ENCODE measurements at regions not wholly inside any gene's neighbourhood (a gene's known extent, or its start where the extent isn't known, plus 50 kb on each side); places are given as distances from the start of the nearest gene placed in this dataset.

DNA sequence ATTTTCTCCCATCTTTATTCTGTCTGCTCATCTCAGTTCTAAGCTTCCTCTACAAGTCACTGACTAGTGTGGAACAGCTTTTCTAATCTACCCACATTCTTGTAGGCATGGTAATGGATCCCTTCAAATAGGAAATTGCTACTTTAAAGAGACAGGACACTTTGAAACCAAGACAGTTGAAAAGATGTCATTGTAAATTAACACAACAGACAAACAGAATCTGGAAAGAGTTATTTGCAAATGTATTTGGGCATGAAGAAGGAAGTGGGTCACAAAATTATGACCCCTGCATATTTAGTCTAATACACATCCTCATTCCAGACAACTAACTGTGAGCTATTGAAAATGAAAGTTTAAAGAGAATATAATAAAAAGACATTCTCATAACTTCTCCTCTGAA is 298.2 kb upstream of the MARCKS start:
- DNase-seq = no peak

DNA sequence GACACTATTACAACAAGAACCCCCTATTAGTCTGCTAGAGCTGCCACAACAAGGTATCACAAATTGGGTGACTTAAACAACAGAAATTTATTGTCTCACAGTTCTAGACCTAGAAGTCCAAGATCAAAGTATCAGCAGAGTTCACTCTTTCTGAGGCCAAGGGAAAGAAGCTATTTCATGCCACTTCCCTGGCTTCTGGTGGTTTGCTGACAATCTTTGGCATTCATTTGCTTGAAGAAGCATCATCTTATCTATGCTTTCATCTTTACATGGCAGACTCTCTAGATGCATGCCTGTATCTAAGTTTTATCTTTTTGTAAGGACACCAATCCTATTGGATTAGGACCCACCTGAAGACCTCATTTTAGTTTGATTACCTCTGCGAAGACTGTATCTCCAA is 296.8 kb upstream of the MARCKS start:
- no peak for DNase-seq

DNA sequence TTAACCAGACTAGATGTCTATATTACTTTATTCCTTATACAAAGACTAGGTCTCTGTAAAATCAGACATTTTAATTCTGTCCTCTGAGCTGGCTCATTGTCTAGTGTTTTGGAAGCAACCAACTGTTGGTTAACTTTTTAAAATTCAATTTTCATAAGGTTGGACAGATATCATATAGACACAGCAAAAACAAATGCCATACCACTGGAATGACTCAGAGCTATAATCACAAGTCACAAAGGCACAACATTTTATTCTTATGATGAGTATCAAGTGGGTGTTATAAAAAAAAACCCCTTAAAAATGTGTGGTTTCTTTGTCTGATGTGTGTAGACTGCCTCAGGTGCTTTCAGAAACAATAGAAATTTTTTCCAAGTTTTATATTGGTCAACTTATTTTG is 296.2 kb upstream of the MARCKS start:
- no peak for DNase-seq

DNA sequence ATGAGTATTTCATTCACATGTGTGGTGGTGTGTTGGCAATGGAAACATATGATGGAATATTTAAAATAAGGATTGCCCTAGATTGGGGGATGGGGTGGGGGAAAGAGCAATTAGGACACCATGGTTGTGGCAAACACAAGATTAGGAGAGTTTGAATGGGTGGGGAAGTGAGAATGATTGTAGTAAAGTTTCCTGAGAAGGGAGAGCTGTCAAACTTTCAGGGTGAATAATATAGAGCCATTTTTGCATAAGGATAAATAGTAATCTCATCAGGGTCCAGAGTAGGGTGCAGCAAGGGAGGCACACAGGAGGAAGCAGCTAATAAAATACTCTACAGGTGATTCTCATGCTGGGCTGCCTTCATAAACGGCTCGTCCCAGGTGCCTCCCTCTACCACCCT is 294.9 kb upstream of the MARCKS start:
- DNase-seq = no peak

GRCh38 chr6:113564371-113565171 is 292.6 kb upstream of the MARCKS start:
- peak; percentile 61 for DNase-seq

GRCh38 chr6:113565306-113565705 is 291.8 kb upstream of the MARCKS start:
- no peak for DNase-seq

DNA sequence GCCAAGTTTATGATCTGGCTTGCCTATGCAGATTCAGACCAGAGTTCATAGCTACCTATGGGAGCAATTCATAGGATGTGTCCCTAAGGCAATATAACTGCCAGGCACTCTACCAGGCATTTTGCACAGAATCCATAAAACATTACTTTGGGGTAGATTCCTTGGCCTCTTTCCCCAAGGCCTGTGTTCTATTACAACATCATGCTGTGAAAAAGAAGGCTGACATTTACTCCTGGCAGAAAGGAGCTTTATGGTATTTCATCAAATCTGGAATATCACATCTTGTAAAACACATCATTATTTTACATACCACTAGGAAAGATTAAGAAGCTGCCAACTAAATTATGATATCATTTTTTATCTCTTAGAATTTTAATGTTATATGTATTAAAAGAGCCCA is 287.0 kb upstream of the MARCKS start:
- no peak for DNase-seq

DNA sequence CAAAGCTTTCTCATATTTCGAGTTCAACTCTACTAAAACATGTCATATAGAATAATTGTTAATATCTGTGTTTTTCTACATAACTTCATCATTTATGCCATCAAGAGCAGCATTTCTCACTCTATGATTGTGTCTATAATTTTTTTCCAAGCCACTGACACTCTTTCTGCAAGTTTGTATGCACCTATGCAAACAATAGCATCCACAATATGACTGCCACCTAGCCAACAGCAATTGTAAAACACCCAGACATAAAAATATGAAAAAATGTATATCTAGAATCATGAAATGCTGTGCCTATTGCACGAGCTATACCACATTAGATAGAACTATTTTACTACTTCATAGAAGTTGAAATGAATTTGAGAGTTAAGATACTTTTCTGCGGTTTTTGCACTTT is 286.5 kb upstream of the MARCKS start:
- no peak for DNase-seq

- no peak for DNase-seq
These were observed 283.0 kb upstream of the MARCKS start for GRCh38 chr6:113574147-113574546.

DNA sequence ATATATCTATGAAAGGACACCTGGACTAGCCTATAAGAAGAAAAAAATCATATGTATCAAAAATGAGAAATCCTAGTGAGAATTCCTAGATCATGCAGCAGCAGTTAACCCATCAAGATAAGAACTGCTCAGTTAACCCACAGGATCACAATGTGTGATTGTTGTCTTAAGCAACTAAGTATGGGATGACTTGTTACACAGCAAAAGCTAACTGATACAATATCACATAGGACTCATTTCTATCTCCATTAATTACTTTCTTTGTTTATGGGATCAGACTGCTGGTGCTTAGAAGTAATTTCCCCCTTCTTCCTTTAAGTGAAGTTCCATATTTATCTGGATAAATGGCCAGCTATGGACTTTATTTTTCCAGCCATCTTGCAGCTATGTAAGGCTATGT is 280.8 kb upstream of the MARCKS start:
- no peak for DNase-seq

- peak; percentile 12 for DNase-seq
These were observed 278.5 kb upstream of the MARCKS start for GRCh38 chr6:113578691-113579090.

DNA sequence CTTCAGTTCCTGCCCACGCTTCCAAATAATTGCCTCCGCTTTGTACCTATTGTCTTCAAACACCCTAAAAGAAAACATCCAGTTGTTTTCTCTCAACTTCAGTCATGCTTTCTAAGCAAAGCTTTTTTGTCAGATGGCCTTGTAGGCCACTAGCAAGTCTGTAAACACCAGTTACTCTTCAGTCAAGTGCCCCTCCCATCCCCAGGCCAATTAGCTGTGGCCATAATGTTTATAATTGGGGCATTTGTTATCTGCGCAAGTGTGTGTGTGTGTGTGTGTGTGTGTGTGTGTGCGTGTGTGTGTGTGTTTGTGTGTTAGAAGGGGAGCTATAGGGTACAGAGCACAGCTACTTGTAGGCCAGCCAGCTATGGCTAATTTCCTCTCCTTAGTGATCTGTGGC is 272.4 kb upstream of the MARCKS start:
- no peak for DNase-seq

DNA sequence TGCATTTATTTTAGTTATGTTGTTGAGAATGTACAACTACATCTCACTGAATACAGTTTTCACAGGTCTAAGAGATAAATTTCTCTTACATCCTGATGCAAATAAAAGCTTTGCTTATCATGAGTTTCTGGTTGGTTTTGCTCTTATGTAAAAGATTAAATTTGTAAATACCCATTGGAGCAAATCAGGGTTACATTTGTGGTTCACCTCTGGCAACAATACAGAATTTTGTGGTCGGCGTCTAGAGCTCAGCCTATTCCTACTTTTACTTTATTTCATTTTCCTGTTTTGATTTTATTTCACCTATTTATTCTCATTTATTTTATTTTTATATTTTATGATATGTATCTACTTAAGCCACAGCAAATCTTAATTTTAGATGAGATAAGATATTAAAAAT is 271.9 kb upstream of the MARCKS start:
- no peak for DNase-seq

GRCh38 chr6:113586413-113587077 is 270.6 kb upstream of the MARCKS start:
- no peak for DNase-seq

DNA sequence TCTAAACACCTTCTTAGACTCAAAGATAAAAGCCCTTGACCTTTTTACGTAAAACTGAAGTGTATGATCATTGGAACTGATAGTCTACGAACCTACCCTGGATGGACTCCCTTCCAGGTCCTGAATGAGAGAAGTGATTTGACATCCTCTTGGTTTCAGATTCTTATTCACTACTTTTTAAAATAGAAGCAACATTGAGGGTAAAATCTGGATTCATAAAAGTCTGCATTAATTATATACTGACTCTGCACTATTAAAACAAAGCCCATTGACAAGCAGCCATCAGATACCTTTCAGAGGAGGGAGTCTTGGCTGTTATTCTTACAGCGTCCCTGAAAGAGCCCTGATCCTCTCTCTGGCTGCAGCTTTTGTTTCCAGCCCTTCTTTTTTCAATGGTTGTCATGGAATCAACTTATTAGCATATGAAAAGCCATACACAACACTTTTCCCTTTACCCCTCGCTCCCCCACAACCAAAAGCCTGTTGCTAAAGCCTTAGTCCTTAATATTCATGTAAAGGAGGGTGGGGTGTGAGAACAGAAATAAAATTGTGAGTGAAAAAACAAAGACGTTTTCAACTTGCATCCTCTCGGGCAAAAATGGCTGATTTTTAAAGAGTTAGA is 270.0 kb upstream of the MARCKS start:
- no peak for DNase-seq

DNA sequence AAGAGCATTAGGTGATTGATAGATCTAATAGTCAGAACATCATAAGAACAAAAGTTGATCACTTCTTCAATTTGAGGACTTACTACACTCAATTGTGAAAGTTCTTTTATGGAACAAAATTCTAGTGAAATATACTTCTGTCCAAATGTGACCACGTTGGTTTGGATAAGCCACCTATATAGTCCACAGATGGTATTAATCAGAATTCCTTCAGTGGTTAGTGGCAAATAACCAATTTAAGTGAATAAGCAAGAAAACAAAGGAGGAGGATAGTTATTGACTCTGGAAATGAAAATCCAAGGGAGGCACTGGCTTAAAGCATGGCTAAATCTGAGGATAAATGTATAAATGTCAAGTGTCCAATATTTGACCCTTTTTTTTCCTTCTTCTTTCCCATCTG is 268.5 kb upstream of the MARCKS start:
- no peak for DNase-seq

- no peak for DNase-seq
These were observed 265.0 kb upstream of the MARCKS start for GRCh38 chr6:113591896-113592827.

- no peak for DNase-seq
These were observed 262.4 kb upstream of the MARCKS start for GRCh38 chr6:113594726-113595125.

DNA sequence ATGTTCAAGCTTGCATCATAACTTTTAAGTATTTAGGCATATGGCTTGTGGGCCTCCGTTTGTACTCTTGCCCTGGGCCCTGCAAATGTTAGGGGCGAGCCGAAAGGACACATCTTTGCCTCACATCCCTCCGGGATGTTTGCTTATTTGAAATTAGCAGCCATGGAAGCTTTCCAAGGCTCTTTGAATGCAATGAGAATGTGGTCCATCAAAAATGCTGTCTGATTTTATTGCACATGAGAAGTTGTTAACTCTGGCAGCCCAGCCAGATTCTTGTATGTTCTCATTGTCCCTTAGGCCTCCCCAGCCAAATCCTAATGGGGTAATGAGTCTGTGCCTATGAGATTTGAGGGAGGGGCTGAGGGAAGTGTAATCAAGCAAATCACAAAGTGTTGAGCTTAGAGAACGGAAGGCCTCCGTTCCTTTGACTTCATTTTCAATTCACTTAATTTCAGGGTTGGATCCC is 261.2 kb upstream of the MARCKS start:
- DNase-seq = no peak

DNA sequence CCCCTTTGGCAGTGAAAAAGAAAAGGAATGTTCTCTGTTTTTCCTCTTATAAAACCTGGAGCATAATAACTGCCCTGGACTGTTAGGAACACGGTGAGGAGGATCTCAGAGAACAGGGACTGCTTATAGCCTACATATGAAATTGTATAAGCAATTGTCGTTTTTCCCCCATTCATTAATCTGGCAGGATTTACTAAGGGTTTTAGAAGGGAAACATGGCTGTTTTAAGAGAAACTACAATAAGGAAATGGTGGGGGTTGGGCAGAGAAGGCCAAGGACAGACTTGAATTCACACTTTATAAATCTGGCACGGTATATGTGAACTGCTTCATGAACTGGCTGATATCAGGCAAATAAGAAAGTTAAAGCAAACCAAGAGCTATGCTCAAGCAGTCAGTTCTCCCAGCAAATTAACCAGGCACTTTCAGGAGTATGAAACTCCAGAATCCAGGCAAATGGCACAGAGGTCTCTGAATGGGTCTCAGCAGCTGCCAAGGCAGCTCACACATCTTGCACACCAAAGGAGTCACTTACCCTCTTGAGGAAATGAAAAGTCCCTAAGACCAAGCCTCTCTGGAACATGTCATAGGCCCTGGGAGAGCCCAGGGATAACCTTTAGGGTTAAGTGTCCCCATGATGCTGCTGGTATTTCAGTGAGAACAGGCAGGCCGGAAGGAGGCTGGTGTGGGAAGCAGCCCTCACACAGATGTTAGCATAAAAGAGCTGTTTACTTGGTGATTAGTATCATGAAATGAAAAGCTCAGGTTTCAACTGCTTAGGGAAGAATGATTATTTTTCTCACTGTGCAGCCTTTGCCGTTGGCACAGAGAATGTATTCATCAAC is 260.5 kb upstream of the MARCKS start:
- DNase-seq = no peak

DNA sequence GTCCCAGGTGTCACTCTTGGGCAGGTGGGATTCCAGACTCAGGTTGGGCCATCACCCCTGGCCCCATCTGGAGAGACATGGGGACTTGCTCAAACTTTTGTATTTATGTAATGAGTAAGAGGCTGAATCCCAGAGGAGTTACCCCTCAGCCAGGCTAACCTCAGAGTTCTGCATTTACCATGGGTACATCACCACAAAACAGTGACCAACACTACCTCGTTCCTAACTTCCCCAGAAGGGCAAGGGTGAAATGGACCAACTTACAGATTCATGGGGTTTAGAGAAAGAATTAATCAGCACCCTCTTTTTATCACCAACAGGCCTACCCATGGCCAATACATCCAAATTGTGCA is 259.9 kb upstream of the MARCKS start:
- no peak for DNase-seq

DNA sequence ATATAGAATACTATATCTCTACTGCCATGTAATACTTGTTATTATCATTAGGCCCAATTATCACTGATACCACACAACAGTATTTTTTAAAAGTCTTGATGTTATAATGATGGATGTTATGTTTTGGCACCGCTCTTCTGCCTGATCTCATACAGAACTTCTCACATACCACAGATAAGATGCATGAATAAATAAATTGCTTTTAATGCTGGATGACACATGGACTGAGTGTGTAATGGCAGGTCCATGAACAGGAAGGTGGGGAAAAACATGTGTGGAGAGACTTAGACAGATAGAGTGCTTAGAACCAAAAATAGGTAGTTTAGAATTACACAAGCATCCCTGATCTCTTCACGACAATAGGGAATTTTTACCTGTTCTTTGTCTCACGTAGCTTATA is 258.4 kb upstream of the MARCKS start:
- DNase-seq = no peak

Measured in suppressor macrophage treated with lipopolysaccharide for 4 hours (primary cell).